Muscle of leg (tissue), 3 donors: ENCODE measurements at regions not wholly inside any gene's neighbourhood (a gene's known extent, or its start where the extent isn't known, plus 50 kb on each side); places are given as distances from the start of the nearest gene placed in this dataset.
A peak's percentile ranks its signal among the peaks of the same experiment; 100 is the strongest.

ENCODE experiments used
- DNase-seq: peaks from one replicate; pipeline ENCODE4 v3.0.0; 2013
- H3K27ac ChIP-seq: one replicate; pipeline ENCODE4 v1.5.1; 2013; ENCODE audit warnings: mild to moderate bottlenecking, low read length, control low read depth
- H3K27me3 ChIP-seq: one replicate; pipeline ENCODE4 v1.6.1; 2013; ENCODE audit warnings: low read length; ENCODE audit not compliant: control insufficient read depth, insufficient read depth
- H3K36me3 ChIP-seq: one replicate; pipeline ENCODE4 v1.6.1; 2013; ENCODE audit warnings: low read length; ENCODE audit not compliant: control insufficient read depth, insufficient read depth
- H3K4me1 ChIP-seq: one replicate; pipeline ENCODE4 v1.6.1; 2013; ENCODE audit warnings: low read length; ENCODE audit not compliant: control insufficient read depth, insufficient read depth
- H3K4me3 ChIP-seq: one replicate; pipeline ENCODE4 v1.5.1; 2013; ENCODE audit warnings: low read length, control low read depth
- H3K9me3 ChIP-seq: replicated peaks from 2 replicates; pipeline ENCODE4 v1.6.1; 2013; ENCODE audit warnings: low read depth, low read length; ENCODE audit not compliant: control insufficient read depth
- WGBS: methylation state at CpG from one replicate; pipeline ENCODE4 v1.1.5; 2013; ENCODE audit warnings: missing lambda C conversion rate; ENCODE audit not compliant: insufficient coverage; 5-methylcytosine and 5-hydroxymethylcytosine counted together

DNA sequence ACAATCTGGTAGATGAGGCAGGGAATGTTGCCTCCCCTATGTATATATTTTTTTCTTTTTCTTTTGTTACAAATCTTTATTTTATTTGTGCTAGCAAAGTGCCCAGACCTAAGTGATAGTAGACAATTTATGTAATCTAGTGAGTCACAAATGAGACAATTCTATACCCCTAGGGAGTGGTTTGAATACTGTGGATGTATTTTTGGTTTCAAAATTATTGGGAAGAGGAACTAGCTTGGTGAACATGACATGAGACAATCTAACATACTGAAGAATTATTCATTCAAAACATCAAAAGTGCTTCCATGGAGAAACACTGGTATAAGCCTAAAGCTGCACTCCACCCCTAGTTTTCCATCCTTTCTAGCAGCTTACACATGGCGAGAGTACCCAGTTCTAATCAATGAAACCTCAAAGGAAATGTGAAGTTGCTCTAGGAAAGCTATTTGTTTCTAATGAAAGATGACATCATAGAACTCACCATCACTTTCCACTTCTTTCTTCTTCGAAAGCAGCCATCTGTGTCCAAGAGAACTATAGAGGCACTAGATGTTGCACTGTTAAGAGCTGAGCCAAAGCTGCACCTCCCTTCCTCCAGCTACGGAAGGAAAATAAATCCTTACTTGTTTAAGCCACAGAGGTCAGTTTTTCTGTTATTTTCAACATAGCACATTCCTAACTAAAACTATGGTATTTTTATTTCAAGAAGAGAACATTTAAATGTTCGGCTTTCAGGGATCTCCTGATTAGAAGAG is 764.6 kb downstream of the LTN1 start:
- Histone ChIP-seq H3K27me3 (no peaks in the 10 kb centered on the region), H3K36me3 (no peaks in the 10 kb centered on the region), H3K27ac (no peak overlapping the region), H3K4me3 (no peak overlapping the region), H3K9me3 (no peaks in the 10 kb centered on the region), H3K4me1 (no peaks in the 10 kb centered on the region)
- no CpG with 5 or more reads among the region's 4 CpGs for WGBS
- DNase-seq = no peak

DNA sequence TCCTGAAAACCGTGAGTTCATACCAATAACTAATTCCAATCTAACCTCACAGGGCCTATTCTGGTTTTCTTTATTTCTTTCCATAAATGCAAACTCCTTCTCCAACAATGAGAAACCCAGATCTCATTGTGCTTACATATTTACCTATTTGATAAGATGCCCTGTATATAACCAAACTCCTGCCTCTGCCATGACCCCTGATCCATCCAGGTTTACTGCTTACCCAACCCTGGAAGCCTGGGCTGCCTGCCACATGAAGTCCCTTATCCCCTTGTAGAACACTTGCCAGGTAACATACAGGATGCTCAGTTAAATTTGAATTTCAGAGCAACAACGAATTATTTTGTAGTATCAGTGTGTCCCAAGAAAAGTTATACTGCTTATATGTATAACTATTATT is 766.1 kb downstream of the LTN1 start:
- WGBS = no CpG with 5 or more reads among the region's 2 CpGs
- DNase-seq = no peak

DNA sequence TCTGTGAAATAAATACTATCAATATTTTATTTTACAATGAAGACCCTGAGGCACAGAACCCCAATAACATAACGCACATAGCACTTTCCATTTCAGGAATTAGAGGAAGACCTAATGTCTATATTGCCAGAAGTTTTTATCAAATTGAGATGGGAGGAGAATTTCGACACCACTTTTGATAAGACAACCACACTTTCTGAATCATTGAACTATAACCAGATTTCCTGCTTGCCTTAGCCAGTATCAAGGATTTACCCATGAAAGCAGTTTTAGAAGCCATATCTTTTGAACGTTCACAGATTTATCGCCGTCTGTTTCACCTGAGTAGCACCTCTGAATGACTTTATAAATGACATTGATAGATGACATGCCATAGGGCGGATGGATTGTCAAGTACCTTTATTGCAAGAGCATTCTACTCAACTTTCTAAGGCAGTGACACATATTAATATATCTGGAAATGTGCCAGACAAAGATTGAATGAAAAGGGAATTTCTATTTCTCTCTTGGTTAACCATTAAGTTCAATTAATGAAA is 768.4 kb downstream of the LTN1 start:
- no peaks in the 10 kb centered on the region for H3K4me1 ChIP-seq

More for the DNA sequence above, 766.1 kb downstream of the LTN1 start:
- Histone ChIP-seq H3K4me1 (no peaks in the 10 kb centered on the region), H3K9me3 (no peaks in the 10 kb centered on the region), H3K27me3 (no peaks in the 10 kb centered on the region), H3K4me3 (no peak overlapping the region), H3K27ac (no peak overlapping the region), H3K36me3 (no peaks in the 10 kb centered on the region)

DNA sequence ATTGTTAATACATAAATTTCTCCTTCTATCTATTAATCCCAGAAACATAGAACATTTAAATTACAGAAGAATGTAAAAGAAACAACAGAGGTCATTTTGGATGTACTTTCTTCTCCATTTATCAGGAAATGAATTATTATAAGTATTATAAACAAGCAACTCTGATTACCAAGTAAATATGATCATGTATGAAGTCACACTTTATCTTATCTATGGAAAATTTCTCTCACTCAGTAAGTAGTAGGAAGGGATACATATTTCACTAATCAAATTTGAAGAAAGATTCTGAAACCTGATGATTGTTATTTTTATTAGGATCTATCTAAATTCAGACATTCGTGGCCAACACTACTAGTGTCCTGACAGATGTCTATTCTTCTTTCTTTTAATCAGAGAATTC is 770.7 kb downstream of the LTN1 start:
- no CpG with 5 or more reads among the region's 1 CpG for WGBS
- H3K4me1 ChIP-seq = no peaks in the 10 kb centered on the region
- no peak overlapping the region for H3K27ac ChIP-seq
- H3K9me3 ChIP-seq = no peaks in the 10 kb centered on the region
- DNase-seq = no peak
- H3K27me3 ChIP-seq = no peaks in the 10 kb centered on the region
- no peaks in the 10 kb centered on the region for H3K36me3 ChIP-seq
- H3K4me3 ChIP-seq = no peak overlapping the region

More for the DNA sequence above, 768.4 kb downstream of the LTN1 start:
- Histone ChIP-seq H3K4me3 (no peak overlapping the region), H3K27me3 (no peaks in the 10 kb centered on the region), H3K9me3 (no peaks in the 10 kb centered on the region), H3K36me3 (no peaks in the 10 kb centered on the region), H3K27ac (no peak overlapping the region)
- no CpG with 5 or more reads among the region's 6 CpGs for WGBS
- DNase-seq = no peak

DNA sequence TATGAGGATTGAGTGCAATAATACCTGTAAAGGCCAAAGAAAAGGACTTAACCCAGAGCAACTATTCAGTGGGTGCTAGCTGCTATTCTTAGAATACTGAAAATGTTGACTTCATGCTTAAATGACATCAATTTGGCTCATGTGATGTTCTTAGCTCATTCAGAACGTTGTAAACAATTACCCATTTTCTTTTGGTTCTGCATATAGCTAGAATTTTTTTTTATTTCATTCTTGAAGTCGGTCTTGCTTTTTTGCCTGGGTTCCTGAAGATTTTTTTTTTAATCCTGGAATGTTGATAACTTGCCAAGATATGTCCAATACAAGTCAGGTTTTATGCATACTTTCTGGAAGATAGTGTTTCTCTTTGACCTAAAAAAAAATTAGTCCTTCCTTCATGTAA is 772.0 kb downstream of the LTN1 start:
- Histone ChIP-seq H3K27ac (no peak overlapping the region), H3K36me3 (no peaks in the 10 kb centered on the region), H3K4me1 (no peaks in the 10 kb centered on the region), H3K4me3 (no peak overlapping the region), H3K9me3 (no peaks in the 10 kb centered on the region), H3K27me3 (no peaks in the 10 kb centered on the region)
- WGBS = no CpG with 5 or more reads among the region's 2 CpGs
- DNase-seq = no peak

DNA sequence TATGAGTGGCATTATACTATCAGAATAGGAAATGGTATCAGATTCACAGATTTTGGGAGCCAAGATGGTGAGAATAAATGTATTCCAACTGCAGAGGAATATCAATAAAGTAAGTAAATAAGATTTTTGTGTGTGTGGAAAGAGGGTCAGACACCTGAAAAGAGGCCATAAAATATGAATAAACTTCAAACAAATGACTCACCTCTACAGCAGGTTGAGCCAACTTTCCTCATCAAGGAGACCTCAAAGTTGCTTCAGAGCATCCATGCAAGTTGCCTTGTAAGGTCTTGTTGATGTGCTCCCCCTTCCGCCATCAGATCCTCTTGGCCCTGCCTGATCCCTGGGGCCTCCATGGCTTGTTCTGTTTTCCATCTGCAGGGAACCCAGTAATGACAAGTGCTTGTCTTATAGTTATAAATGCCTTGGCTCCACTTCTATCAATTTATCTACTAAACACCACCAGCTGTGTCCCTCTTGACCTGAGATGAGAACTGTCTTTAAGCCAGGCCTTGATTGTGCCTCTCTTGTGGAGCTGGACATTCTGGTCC is 775.6 kb downstream of the LTN1 start:
- no CpG with 5 or more reads among the region's 1 CpG for WGBS
- Histone ChIP-seq H3K9me3 (no peaks in the 10 kb centered on the region), H3K4me1 (peaks cover under 1% of the 10 kb centered on the region), H3K4me3 (no peak overlapping the region), H3K36me3 (no peaks in the 10 kb centered on the region), H3K27ac (no peak overlapping the region), H3K27me3 (no peaks in the 10 kb centered on the region)
- DNase-seq = no peak

DNA sequence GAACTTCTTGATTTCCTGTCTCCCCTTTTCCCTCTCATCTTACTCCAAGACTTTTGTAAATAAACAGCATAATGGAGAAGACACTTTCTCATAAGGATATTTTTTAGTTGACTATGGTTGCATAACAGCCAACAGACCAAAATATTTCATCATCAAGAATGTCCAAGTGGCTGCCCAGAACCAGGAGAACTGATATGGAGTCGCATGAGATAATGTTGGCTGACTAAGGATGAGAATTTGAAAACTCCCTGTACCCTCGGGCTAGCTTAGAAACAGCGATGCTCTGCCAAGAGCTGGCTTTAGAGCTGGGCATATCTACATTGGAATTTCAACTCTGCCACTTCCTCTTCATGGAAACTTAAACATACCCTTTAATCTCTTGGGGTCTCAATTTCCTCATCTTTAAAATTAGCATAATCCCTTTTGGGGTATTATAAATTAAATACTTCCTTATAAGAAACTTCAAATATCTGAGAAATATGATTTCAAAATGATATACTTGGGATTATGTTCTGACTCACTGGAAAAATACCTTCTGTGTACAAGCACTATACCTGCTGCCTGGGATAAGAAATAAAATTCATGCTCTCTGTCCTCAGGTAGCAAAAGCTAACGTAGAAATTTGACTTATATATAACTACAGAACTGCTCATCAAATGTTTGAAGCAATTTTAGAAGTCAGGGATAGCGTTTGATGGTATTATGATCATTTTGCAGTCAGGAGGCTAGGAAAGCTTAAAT is 777.3 kb downstream of the LTN1 start:
- Histone ChIP-seq H3K36me3 (no peaks in the 10 kb centered on the region), H3K4me3 (no peak overlapping the region), H3K27ac (no peak overlapping the region), H3K9me3 (no peaks in the 10 kb centered on the region), H3K4me1 (peaks cover 2% of the 10 kb centered on the region), H3K27me3 (no peaks in the 10 kb centered on the region)
- 33% methylated on average over 2 of the region's 5 CpGs for WGBS
- no peak for DNase-seq

DNA sequence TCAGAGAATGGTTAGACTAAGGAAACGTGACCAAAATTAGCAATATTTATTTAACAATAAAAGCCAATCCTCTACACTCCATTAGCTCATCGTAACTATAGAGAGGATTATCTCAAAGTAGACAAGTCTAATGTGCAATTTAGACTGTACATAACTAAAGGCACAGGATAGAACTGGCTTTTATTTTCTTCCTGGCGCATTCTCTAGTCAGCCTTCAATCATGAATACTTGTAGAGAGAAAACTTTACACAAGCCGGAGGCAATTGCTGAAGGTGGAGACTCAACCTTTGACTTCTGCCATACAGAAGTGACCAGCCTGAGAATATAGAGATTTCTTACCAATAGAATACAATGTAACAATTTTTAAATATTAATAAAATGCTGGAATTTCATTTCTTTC is 777.9 kb downstream of the LTN1 start:
- Histone ChIP-seq H3K4me1 (peaks cover 2% of the 10 kb centered on the region), H3K27me3 (no peaks in the 10 kb centered on the region), H3K9me3 (no peaks in the 10 kb centered on the region), H3K36me3 (no peaks in the 10 kb centered on the region), H3K4me3 (no peak overlapping the region), H3K27ac (no peak overlapping the region)
- DNase-seq = no peak
- WGBS = 100% methylated on average over 1 of the region's 4 CpGs

DNA sequence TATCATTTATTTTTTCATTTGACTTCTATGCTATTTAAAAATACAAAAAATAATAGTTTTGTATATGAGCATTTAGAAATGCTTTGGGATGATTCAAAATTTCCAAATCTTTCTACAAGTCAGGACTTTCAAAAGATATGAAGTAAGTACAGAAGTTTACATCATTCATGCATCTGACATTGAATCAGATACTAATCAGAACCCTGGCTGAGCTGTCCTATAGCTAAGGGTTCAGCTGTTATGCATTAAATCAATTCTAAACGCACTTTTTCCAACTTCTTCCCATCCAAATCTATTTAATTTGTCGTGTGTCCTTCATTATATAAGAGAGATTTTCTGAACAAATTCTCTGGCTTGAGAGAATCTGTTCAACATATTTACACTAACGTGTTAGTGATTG is 779.4 kb downstream of the LTN1 start:
- no CpG with 5 or more reads among the region's 3 CpGs for WGBS
- peaks cover 2% of the 10 kb centered on the region for H3K4me1 ChIP-seq
- H3K27me3 ChIP-seq = no peaks in the 10 kb centered on the region
- no peak overlapping the region for H3K27ac ChIP-seq
- H3K36me3 ChIP-seq = no peaks in the 10 kb centered on the region
- no peaks in the 10 kb centered on the region for H3K9me3 ChIP-seq
- peak; percentile 55 for DNase-seq
- H3K4me3 ChIP-seq = no peak overlapping the region

DNA sequence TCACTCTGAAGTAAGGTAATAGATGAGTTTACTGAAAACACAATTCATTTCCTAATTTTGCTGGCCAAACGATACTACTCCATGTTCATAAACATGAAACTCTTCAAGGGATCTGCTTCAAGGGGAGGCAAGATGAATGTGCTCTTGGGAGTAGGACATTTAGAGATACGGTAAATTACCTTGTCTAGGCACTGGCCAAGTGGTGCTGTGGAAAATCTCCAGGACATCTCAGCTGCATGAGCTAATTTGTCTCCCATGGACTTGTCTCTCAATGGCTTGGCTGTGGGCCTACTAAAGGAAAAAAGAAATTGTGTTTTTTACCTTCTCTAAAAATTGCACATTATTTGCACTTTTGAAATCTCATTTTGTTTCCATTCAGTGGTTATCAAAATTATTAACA is 780.6 kb downstream of the LTN1 start:
- 20% methylated on average over 1 of the region's 2 CpGs for WGBS
- Histone ChIP-seq H3K27ac (no peak overlapping the region), H3K36me3 (no peaks in the 10 kb centered on the region), H3K9me3 (no peaks in the 10 kb centered on the region), H3K27me3 (no peaks in the 10 kb centered on the region), H3K4me1 (peaks cover 2% of the 10 kb centered on the region), H3K4me3 (no peak overlapping the region)
- DNase-seq = peak; percentile 55
